Neural crest cell (in vitro differentiated cells): ENCODE measurements at regions not wholly inside any gene's neighbourhood (a gene's known extent, or its start where the extent isn't known, plus 50 kb on each side); places are given as distances from the start of the nearest gene placed in this dataset.

ENCODE experiments used
- DNase-seq: peaks from one replicate; pipeline ENCODE4 v3.0.0; 2021; ENCODE audit warnings: low read depth, mixed read lengths, low spot score
- H3K27ac Mint-ChIP-seq: one replicate; pipeline ENCODE4 v1.8.0; 2021; ENCODE audit warnings: mild to moderate bottlenecking, mixed read lengths; ENCODE audit not compliant: unreplicated experiment
- H3K27me3 Mint-ChIP-seq: 2 replicates; pipeline ENCODE4 v1.8.0; 2021; ENCODE audit warnings: low read depth, mild to moderate bottlenecking, mixed read lengths
- H3K36me3 Mint-ChIP-seq: 2 replicates; pipeline ENCODE4 v1.8.0; 2021; ENCODE audit warnings: low read depth, mild to moderate bottlenecking, mixed read lengths
- H3K4me1 Mint-ChIP-seq: 2 replicates; pipeline ENCODE4 v1.8.0; 2021; ENCODE audit warnings: mixed read lengths
- H3K4me3 Mint-ChIP-seq: one replicate; pipeline ENCODE4 v1.8.0; 2021; ENCODE audit warnings: mild to moderate bottlenecking, mixed read lengths
- H3K9me3 Mint-ChIP-seq: 2 replicates; pipeline ENCODE4 v1.8.0; 2021; ENCODE audit warnings: mixed read lengths
- CTCF ChIP-seq: fragments of 200-600 bp; sonication (generic); conservative IDR thresholded peaks from 2 replicates; pipeline ENCODE4 v1.5.0; 2021; ENCODE audit warnings: antibody characterized with exemption, mild to moderate bottlenecking

GRCh38 chr7:66537380-66537779, 91.3 kb upstream of the KCTD7 start:
- TF ChIP-seq CTCF = no peak
- Mint-ChIP-seq H3K27ac (no peak overlapping the region), H3K27me3 (no peaks in the 10 kb centered on the region), H3K36me3 (peaks cover 3% of the 10 kb centered on the region), H3K9me3 (no peaks in the 10 kb centered on the region), H3K4me1 (peaks cover 16% of the 10 kb centered on the region), H3K4me3 (no peak overlapping the region)
- DNase-seq = no peak

- H3K36me3 Mint-ChIP-seq = peaks cover 3% of the 10 kb centered on the region
- H3K4me1 Mint-ChIP-seq = peaks cover 15% of the 10 kb centered on the region
- H3K27me3 Mint-ChIP-seq = no peaks in the 10 kb centered on the region
- H3K9me3 Mint-ChIP-seq = no peaks in the 10 kb centered on the region
- H3K27ac Mint-ChIP-seq = no peak overlapping the region
- no peak for DNase-seq
- no peak for TF ChIP-seq CTCF
- H3K4me3 Mint-ChIP-seq = no peak overlapping the region
Observed at GRCh38 chr7:66537876-66538275, 90.8 kb upstream of the KCTD7 start.

- peaks cover 3% of the 10 kb centered on the region for H3K36me3 Mint-ChIP-seq
- DNase-seq = no peak
Observed at GRCh38 chr7:66539264-66539623, 89.4 kb upstream of the KCTD7 start.

GRCh38 chr7:66539902-66540375, 88.7 kb upstream of the KCTD7 start:
- peak overlapping the region; percentile 14 for H3K4me3 Mint-ChIP-seq
- peak overlapping the region; percentile 36 for H3K27ac Mint-ChIP-seq
- no peak for DNase-seq
- H3K27me3 Mint-ChIP-seq = no peaks in the 10 kb centered on the region
- no peaks in the 10 kb centered on the region for H3K9me3 Mint-ChIP-seq
- H3K36me3 Mint-ChIP-seq = peaks cover 3% of the 10 kb centered on the region
- peaks cover 15% of the 10 kb centered on the region for H3K4me1 Mint-ChIP-seq
- no peak for TF ChIP-seq CTCF

More at GRCh38 chr7:66539264-66539623, 89.4 kb upstream of the KCTD7 start:
- no peak for TF ChIP-seq CTCF
- H3K9me3 Mint-ChIP-seq = no peaks in the 10 kb centered on the region
- no peak overlapping the region for H3K27ac Mint-ChIP-seq
- H3K4me3 Mint-ChIP-seq = no peak overlapping the region
- peaks cover 15% of the 10 kb centered on the region for H3K4me1 Mint-ChIP-seq
- no peaks in the 10 kb centered on the region for H3K27me3 Mint-ChIP-seq

- TF ChIP-seq CTCF = no peak
- DNase-seq = no peak
- Mint-ChIP-seq H3K4me3 (no peak overlapping the region), H3K36me3 (peaks cover 5% of the 10 kb centered on the region), H3K27me3 (no peaks in the 10 kb centered on the region), H3K4me1 (peaks cover 15% of the 10 kb centered on the region), H3K9me3 (no peaks in the 10 kb centered on the region), H3K27ac (no peak overlapping the region)
Observed at GRCh38 chr7:66542049-66542448, 86.6 kb upstream of the KCTD7 start.
